OCI-LY1 (cell line): ENCODE measurements at regions not wholly inside any gene's neighbourhood (a gene's known extent, or its start where the extent isn't known, plus 50 kb on each side); places are given as distances from the start of the nearest gene placed in this dataset.
"Not testable (repeated sequence)": the region's sequence is repeated elsewhere in the genome, so short reads cannot be mapped to it uniquely, and the experiment has no call there.

ENCODE experiments used
- EZH2 ChIP-seq: fragments of 200-600 bp; sonication (generic), shearing (Covaris generic); IDR thresholded peaks from 2 replicates; pipeline ENCODE4 v1.8.0; 2017; ENCODE audit warnings: borderline replicate concordance, mixed run types, mild to moderate bottlenecking, antibody characterized with exemption, low read length, moderate library complexity, mixed read lengths
- TF ChIP-seq, protein P1 (sequence below): fragments of 200-600 bp; sonication (generic), shearing (Covaris generic); IDR thresholded peaks from 2 replicates; pipeline ENCODE4 v1.5.1; 2017; ENCODE audit warnings: mild to moderate bottlenecking, antibody characterized with exemption, low read length, moderate library complexity, mixed read lengths

DNA sequence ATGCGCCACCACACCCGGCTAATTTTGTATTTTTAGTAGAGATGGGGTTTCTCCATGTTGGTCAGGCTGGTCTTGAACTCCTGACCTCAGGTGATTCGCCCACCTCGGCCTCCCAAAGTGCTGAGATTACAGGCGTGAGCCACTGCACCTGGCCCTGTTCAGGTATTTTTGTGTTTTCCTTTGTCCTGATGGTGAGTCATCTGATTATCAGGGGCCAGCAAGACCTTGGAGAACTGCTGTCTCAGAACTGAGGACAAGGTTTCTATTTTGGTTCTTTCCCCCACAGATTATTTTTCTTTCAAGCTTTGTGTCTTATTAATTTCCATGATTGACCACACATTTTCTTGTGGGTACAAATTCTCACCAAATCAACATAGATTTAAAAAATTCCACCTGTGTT is 374.4 kb upstream of the SGO1 start:
- TF ChIP-seq, protein P1, sequence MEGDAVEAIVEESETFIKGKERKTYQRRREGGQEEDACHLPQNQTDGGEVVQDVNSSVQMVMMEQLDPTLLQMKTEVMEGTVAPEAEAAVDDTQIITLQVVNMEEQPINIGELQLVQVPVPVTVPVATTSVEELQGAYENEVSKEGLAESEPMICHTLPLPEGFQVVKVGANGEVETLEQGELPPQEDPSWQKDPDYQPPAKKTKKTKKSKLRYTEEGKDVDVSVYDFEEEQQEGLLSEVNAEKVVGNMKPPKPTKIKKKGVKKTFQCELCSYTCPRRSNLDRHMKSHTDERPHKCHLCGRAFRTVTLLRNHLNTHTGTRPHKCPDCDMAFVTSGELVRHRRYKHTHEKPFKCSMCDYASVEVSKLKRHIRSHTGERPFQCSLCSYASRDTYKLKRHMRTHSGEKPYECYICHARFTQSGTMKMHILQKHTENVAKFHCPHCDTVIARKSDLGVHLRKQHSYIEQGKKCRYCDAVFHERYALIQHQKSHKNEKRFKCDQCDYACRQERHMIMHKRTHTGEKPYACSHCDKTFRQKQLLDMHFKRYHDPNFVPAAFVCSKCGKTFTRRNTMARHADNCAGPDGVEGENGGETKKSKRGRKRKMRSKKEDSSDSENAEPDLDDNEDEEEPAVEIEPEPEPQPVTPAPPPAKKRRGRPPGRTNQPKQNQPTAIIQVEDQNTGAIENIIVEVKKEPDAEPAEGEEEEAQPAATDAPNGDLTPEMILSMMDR = not testable (repeated sequence)
- TF ChIP-seq EZH2 = not testable (repeated sequence)
